ENCODE measurements at regions not wholly inside any gene's neighbourhood (a gene's known extent, or its start where the extent isn't known, plus 50 kb on each side); places are given as distances from the start of the nearest gene placed in this dataset.

DNA sequence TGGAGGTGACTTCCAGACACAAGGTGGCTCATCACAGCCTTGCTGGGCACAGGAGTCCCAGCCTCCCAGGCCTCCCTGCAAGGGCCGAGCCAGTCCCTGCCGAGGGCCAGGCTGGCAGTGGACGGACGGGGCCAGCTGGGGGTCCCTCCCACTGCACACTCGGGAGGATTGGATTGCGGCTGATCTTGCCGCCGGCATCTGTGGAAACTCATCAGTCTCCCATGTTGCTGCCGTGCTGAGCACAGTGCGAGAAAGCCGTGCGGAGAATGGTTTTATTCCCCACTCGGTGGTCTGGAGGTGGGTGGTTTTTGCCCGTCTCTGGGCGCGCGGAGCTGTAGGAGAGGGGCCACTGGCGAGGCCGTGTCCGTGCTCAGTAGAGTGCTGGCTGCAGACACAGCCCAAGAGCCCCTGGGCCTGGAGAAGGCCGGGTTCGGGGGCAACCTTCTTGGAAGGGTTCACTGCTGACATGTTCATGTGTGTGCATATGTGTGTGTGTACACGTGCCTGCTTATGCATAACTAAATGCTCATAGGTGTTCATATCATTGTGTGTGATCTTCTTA is 1246.4 kb downstream of the BRD1 start (continued):
- TF ChIP-seq ZNF383 (CRISPR knock-in tag; IDR thresholded peaks at IDR 0.05; ENCODE audit: borderline replicate concordance) (no peak), MBNL3 (CRISPR knock-in tag; conservative IDR thresholded peaks at IDR 0.05) (no peak)

- H3K27me3 ChIP-seq (ENCODE audit: control insufficient read depth in 1 of 2, insufficient read depth in 2 of 2, low read length in 2 of 2) = peaks cover 0 to 2% of the 10 kb centered on the region in 2 experiments; a peak in 1 of 5 replicates
- TF ChIP-seq ZNF639 (CRISPR knock-in tag; conservative IDR thresholded peaks at IDR 0.05) (no peak), ZNF362 (CRISPR knock-in tag; IDR thresholded peaks at IDR 0.05; ENCODE audit: borderline replicate concordance) (no peak), TFDP2 (CRISPR knock-in tag; IDR thresholded peaks at IDR 0.05) (no peak), CAMTA2 (CRISPR knock-in tag; IDR thresholded peaks at IDR 0.05; ENCODE audit: borderline replicate concordance) (no peak), ZHX1 (CRISPR knock-in tag; IDR thresholded peaks at IDR 0.05; ENCODE audit: low read depth) (no peak)
- TF ChIP-seq, protein P1, sequence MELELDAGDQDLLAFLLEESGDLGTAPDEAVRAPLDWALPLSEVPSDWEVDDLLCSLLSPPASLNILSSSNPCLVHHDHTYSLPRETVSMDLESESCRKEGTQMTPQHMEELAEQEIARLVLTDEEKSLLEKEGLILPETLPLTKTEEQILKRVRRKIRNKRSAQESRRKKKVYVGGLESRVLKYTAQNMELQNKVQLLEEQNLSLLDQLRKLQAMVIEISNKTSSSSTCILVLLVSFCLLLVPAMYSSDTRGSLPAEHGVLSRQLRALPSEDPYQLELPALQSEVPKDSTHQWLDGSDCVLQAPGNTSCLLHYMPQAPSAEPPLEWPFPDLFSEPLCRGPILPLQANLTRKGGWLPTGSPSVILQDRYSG (CRISPR knock-in tag; IDR thresholded peaks at IDR 0.05) = no peak
- no peak overlapping the region for H3K9ac ChIP-seq (ENCODE audit: insufficient read depth, low read depth, low read length)
- H3K4me2 ChIP-seq (ENCODE audit: low read depth, low read length) = no peak overlapping the region; the same call in 1 of the 2 replicates
- ATAC-seq (no peak), FAIRE-seq (no peak), DNase-seq (ENCODE audit: low spot score) (no peak)
- intact Hi-C loops (cut with micrococcal nuclease; ENCODE audit: unreplicated experiment) = no loop called here
- peaks cover 31% of the 10 kb centered on the region for H3K4me1 ChIP-seq (ENCODE audit: insufficient read depth, low read length)
- ChIA-PET CTCF (ENCODE audit: low intra/inter-chr PET ratio, low total read pairs) (no interaction called here), POLR2A (no interaction called here)
- H3K36me3 ChIP-seq (replicated peaks in 1 of 2; ENCODE audit: control insufficient read depth in 1 of 2, insufficient read depth in 2 of 2, low read length in 2 of 2) = no peaks in the 10 kb centered on the region
- H4K20me1 ChIP-seq (ENCODE audit: insufficient read depth, low read length) = peaks cover 3% of the 10 kb centered on the region; the same call in 1 of the 2 replicates
- in situ Hi-C loops (cut with HindIII; ENCODE audit: extremely low pct_ligation_motif_present, low pct_unique_long_range_greater_than_20kb) = no loop called here
- no peak overlapping the region for H3K27ac ChIP-seq (ENCODE audit: extremely low read length, insufficient read depth, low read length)
- BruUV-seq (replicated peaks) = no TSS peak
- no peaks in the 10 kb centered on the region for H3K9me3 ChIP-seq (ENCODE audit: low read length)
- H3K79me2 ChIP-seq (ENCODE audit: insufficient read depth, low read length) = no peaks in the 10 kb centered on the region
- no peak overlapping the region for H2AFZ ChIP-seq (ENCODE audit: low read length)
- H3K4me3 ChIP-seq (replicated peaks in 1 of 3; ENCODE audit: insufficient read depth in 1 of 3, low read depth in 2 of 3, low read length in 3 of 3) = no peak overlapping the region
- WGBS (ENCODE audit: low lambda C conversion rate) = 37% methylated on average over 6 of the region's 13 CpGs
Observed at GRCh38 chr22:48580481-48580970, 1247.1 kb downstream of the BRD1 start.

Measured in HepG2 (cell line).